ELF-1 (cell line): ENCODE measurements at regions not wholly inside any gene's neighbourhood (a gene's known extent, or its start where the extent isn't known, plus 50 kb on each side); places are given as distances from the start of the nearest gene placed in this dataset.

Source experiments
- DNase-seq: peaks from one replicate; pipeline ENCODE4 v3.0.0-alpha.2; 2016; ENCODE audit warnings: low read depth, low spot score

DNA sequence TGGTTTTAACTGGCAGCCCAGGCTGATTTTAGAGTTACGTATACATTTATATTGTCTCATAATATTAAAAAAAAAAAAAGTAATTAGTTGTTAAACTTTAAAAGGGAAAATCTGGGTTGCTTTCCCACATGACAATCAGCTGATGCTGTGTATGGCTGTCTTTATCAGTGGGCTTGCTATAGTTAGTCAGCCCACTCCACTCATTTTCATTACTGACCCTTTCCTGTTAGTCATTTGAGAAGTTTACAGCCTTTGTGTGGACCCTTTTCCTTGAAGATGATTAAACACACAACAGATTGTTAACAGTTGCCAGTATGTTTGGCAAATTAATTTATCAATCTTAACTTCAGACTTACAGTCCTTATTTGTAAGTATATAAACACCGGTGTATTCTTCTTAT, 164.5 kb upstream of the AGR3 start:
- DNase-seq: no peak

GRCh38 chr7:17046666-17047065, 164.9 kb upstream of the AGR3 start:
- DNase-seq: no peak

DNA sequence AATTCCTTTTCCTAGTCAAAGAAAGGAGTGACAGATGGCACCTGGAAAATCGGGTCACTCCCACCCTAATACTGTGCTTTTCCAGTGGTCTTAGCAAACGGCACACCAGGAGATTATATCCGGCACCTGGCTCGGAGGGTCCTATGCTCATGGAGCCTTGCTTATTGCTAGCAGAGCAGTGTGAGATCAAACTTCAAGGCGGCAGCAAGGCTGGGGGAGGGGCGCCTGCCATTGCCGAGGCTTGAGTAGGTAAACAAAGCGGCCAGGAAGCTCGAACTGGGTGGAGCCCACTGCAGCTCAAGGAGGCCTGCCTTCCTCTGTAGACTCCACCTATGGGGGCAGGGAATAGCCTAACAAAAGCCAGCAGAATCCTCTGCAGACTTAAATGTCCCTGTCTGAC, 171.4 kb upstream of the AGR3 start:
- DNase-seq: peak; percentile 1

GRCh38 chr7:17054206-17054605, 172.4 kb upstream of the AGR3 start:
- no peak for DNase-seq

DNA sequence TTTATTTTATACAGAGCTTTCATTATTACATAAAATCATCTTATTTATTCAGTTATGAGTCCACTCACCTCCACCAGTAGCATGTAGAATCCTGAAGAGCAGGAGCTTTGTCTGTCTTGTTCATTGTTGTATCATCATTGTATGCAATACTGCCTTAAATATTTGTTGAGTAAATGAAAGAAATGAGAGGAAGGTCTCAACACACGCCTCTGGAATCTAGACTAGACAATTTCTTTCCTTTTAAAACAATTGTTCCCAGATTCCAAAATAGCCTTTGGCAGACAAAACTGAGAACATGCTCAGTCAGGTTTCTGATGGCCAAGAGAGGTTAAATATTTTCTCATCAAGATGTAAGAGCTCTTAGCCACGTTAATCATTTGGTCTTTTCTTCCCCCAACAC, 173.1 kb upstream of the AGR3 start:
- no peak for DNase-seq

GRCh38 chr7:17055596-17055995, 173.8 kb upstream of the AGR3 start:
- no peak for DNase-seq

DNA sequence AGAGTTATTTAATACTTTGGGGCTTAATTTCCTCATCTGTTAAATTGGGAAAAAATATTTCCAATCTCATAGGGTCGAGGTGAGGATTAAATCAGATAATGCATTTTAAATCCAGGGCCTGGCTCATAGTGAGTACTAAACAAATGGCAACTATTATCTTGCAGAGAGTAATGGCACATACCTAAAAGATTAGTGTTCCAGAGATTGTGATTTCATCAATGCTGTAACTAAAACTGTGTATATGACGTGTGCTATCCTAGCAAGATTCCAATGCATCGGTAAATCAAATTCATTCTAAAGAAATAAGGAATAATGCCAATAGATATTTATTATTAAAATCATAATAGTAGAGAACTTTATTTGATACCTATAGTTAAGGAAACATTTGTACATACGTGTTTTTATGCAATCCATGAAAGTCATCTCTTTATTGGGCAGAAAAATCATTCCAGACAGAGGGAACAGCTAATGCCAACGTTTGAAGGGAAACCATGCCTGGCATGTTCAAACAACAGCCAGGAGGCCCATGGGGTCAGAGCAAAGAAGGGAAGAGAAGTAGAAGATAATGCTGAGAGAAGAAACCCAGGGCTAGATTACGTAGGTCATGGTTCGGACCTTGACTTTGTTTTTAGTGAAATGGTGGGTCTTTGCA, 174.8 kb upstream of the AGR3 start:
- no peak for DNase-seq

DNA sequence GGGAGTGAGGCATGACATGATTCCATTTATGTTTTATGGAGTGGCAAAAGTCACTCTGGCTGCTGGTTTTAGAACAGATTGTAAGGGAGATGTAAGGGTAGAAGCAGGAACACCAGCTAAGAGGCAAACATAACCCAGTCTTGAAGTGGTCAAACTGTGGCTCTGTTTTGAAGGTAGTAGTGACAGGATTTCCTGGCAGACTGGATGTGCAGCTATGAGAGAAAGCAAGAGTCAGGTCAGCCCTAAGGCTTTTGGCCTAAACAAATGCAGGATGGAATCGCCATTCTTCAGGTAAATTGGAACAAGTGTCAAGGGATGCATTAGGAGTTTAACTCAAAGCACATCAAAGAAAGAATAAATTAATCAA, 175.3 kb upstream of the AGR3 start:
- DNase-seq: no peak

- DNase-seq: no peak
These were observed 176.8 kb upstream of the AGR3 start for GRCh38 chr7:17058568-17058967.

- DNase-seq: no peak
These were observed 178.3 kb upstream of the AGR3 start for GRCh38 chr7:17060051-17060450.

- DNase-seq: no peak
These were observed 179.7 kb upstream of the AGR3 start for GRCh38 chr7:17061443-17061842.

DNA sequence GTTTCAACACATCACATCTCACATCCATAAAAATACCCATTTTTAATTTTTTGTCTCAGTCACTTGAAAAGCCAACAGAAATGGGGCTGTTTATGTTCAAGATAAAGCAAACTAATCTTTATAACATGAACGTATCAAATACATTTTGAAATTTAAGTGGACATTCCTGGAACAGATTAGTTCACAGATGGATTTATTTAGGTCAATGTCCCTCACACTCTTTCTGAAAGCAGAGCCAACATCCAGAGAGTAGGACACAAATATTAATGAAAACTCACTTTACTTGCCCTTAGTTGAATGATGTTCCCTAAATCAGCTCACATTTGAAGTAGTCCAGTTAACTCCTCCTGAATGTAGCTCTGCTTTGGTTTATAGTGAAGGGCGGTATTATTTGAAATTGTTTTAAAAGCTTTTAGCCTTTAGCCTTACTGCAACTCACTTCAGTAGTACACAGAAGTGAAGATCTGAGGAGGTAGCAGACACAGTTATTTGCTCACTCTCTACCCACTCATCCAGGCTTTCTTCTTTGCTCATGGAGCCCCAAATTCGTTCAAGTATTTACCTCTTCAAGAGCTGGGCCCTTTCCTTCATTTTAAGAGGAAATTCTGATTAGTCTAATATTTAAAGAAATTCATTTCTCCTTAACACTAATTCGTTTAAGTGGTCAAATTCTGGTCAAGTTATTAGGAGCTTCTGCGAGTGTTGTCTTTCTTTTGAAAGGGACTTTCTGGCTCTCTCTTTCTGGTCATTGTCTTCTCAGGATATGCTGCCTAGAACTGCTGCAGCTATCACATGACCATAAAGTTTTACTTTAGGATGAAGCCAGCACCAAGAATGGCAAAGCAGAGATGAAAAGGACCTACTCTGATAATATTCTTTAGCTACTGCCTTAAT, 180.6 kb upstream of the AGR3 start:
- DNase-seq: no peak

DNA sequence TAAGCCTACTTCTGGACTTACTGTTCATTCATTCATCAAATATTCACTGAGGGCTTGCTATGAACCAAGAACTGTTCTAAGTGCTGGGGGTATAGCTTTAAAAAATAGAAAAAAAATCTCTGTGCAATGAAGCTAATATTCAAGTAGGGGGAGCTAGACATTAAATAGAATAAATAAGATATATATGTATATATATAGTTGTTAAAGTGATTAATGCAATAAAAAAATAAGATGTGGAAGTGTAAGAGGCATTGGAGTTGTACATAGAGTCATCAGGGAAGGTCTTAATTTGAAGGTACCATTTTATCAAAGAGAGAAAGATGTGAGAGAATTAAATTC, 181.2 kb upstream of the AGR3 start:
- no peak for DNase-seq

GRCh38 chr7:17067691-17068090, 185.9 kb upstream of the AGR3 start:
- DNase-seq: no peak

- no peak for DNase-seq
These were observed 187.4 kb upstream of the AGR3 start for GRCh38 chr7:17069146-17069545.

DNA sequence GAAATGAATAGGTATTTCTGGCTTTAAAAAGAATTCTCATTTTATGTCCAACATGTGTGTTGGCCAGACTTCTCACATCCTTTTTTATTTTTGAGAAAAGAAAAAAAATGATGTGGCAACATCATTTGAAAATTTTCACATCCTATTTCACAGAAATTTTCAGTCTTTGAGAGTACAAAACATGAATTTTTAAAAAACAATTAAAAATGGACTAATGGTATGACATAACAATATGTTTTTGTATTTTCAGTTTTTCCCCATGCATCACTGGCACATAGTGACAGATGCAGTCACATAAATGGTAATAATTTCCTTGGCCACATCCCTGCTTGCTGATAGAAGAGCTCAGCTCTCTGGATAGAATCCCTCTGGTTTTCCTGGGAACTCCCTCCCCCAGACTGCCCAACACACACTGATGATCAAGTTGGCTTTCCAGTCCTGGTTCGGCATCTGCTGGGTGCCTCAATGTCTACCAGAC, 188.5 kb upstream of the AGR3 start:
- DNase-seq: no peak

- DNase-seq: no peak
These were observed 190.1 kb upstream of the AGR3 start for GRCh38 chr7:17071866-17072265.

GRCh38 chr7:17075601-17076255, 193.9 kb upstream of the AGR3 start:
- DNase-seq: no peak

DNA sequence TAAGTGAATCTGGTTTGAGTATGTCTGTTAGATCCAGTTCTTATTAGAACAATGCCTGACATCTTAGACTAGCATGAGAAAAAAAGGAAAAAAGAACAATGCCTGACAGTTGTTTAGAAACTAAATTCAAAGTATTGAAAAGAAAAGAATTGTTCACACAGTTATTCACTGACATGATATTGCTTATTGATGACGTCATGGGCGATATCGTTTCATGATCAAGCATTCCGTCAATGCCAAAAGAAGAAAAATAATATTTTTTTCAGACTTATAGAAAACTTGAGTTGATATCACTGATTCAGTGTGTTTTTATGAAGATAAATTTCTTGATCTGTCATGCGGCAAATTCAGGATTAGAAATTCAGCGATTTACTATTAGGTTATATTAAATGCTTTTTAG, 196.5 kb upstream of the AGR3 start:
- DNase-seq: no peak

- no peak for DNase-seq
These were observed 201.8 kb upstream of the AGR3 start for GRCh38 chr7:17083392-17084165.

DNA sequence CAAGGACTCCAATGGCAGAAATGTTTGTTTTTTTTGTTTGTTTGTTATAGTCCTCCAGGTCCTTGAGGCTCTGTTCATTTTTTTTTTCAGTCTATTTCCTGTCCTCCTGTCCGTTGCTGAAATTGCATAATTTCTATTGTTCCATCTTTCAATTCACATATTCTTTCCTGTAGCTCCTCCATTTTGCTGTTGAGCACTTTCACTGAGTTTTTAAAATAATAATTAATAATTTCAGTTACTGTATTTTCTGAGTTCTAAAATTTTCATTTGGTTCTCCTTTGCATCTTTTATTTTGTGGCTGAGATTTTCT, 202.3 kb upstream of the AGR3 start:
- no peak for DNase-seq

DNA sequence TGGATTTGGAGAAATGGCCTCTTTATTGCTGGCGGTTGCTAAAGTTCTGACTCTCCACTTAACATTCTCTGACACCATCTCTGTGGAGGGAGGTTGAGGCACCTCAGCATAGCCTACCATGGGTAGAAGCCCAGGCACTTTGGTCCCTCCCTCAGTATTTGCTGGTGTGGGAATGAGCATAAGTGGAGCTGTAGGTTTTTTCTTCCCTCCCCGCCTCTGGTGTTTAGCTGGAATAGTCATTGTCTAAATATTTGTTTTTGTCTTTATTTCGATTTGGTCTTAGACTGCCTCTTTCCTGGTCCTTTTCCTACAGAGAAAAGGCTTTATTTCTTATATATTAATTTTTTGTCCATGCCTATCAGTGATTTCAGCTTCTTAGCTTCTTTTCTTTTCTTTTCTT, 203.4 kb upstream of the AGR3 start:
- no peak for DNase-seq
